Left lung (tissue), 4 donors: ENCODE measurements at regions not wholly inside any gene's neighbourhood (a gene's known extent, or its start where the extent isn't known, plus 50 kb on each side); places are given as distances from the start of the nearest gene placed in this dataset.

ENCODE experiments used
- ATAC-seq: fragments of 200-7000 bp; cut with Tn5 transposase; one replicate; pipeline ENCODE4 v1.9.1; 2020; ENCODE audit warnings: moderate library complexity
- DNase-seq, 4 donors: peaks; one replicate each; pipeline ENCODE4 v3.0.0-alpha.2; 2013 to 2020
- H3K27ac ChIP-seq, 2 donors: fragments of 200-600 bp; sonication (generic) in 1 of 2; one replicate each; pipeline versions ENCODE4 v1.5.0 to v1.8.0; 2020 to 2021
- H3K27me3 ChIP-seq, 2 donors: fragments of 200-600 bp; sonication (generic) in 1 of 2; one replicate each; pipeline versions ENCODE4 v1.5.0 to v1.8.0; 2020 to 2021
- H3K36me3 ChIP-seq, 2 donors: fragments of 200-600 bp; sonication (generic) in 1 of 2; one replicate each; pipeline versions ENCODE4 v1.5.0 to v1.8.0; 2020 to 2021
- H3K4me1 ChIP-seq, 2 donors: fragments of 200-600 bp; one replicate each; pipeline ENCODE4 v1.8.0; 2021
- H3K4me3 ChIP-seq, 2 donors: fragments of 200-600 bp; sonication (generic) in 1 of 2; one replicate each; pipeline versions ENCODE4 v1.5.0 to v1.8.0; 2020 to 2021; ENCODE audit warnings: mild to moderate bottlenecking in 1 of 2
- H3K9me3 ChIP-seq, 2 donors: fragments of 200-600 bp; sonication (generic) in 1 of 2; one replicate each; pipeline versions ENCODE4 v1.5.0 to v1.8.0; 2020 to 2021
- CTCF ChIP-seq, 2 donors: fragments of 200-600 bp; sonication (generic) in 1 of 2; IDR thresholded peaks; one replicate each; pipeline versions ENCODE4 v1.5.0 to v1.8.0; 2021; ENCODE audit warnings: antibody characterized with exemption in 2 of 2
- intact Hi-C, 2 donors: fragments of 100-400 bp; cut with DNase I; formaldehyde crosslinking; loops; one replicate each; pipeline versions ENCODE4 v1.11.2 to v1.14.2; 2022
- donor health status: DM: no; HTN: yes; CAD: no.
- donor health status: DM: no; HTN: no; CAD: no.

- no peak for TF ChIP-seq CTCF (IDR thresholded peaks at IDR 0.05)
- peaks cover 0 to 2% of the 10 kb centered on the region in 2 donors for H3K4me1 ChIP-seq
- H3K27me3 ChIP-seq, result peaks cover 0 to 28% of the 10 kb centered on the region in 2 donors
- intact Hi-C loops, result no loop called here
- ATAC-seq (no peak), DNase-seq (no peak)
- no peak overlapping the region for H3K27ac ChIP-seq
- H3K36me3 ChIP-seq, result no peaks in the 10 kb centered on the region
- H3K4me3 ChIP-seq, result no peak overlapping the region
- H3K9me3 ChIP-seq, result no peaks in the 10 kb centered on the region
Observed at GRCh38 chr4:159505266-159505975, 402.5 kb downstream of the RAPGEF2 start.

GRCh38 chr4:159506801-159507517 lies 404.1 kb downstream of the RAPGEF2 start:
- DNase-seq (no peak), ATAC-seq (no peak)
- Histone ChIP-seq H3K4me1 (peaks cover 0 to 2% of the 10 kb centered on the region in 2 donors), H3K4me3 (no peak overlapping the region), H3K9me3 (no peaks in the 10 kb centered on the region), H3K36me3 (no peaks in the 10 kb centered on the region), H3K27me3 (peaks cover 0 to 28% of the 10 kb centered on the region in 2 donors), H3K27ac (no peak overlapping the region)
- TF ChIP-seq CTCF (IDR thresholded peaks at IDR 0.05), result no peak
- intact Hi-C loops, result no loop called here

DNA sequence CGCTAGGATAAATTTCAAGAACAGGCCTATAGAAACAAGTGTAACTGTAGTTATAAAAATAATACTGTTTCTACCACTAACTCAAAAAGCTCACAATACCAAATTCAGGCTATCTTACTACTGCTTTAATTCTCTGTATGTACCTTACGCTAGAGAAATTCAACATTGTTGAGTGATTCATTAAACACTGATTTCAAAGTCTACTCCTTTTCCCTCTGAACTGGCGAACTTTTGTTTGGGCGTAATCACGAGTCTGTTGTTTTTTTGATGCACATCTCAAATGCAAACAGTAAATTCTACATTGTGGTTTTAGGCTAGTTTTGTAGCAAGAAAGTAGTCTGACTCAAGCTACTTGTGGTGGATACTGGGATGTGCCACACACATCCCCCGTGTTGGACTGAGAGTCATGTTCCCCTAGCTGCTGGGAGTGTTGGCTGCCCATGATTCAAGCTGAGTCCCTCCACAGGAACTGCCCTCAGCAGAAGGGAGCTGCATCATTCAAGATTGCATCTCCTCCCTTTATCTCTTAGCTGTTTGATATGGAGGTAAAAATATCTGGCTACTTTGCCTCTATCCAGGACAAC lies 406.1 kb downstream of the RAPGEF2 start:
- Histone ChIP-seq H3K27me3 (peaks cover 0 to 28% of the 10 kb centered on the region in 2 donors), H3K36me3 (no peaks in the 10 kb centered on the region), H3K4me1 (peaks cover 0 to 2% of the 10 kb centered on the region in 2 donors), H3K27ac (no peak overlapping the region), H3K4me3 (no peak overlapping the region), H3K9me3 (no peaks in the 10 kb centered on the region)
- no peak for TF ChIP-seq CTCF (IDR thresholded peaks at IDR 0.05)
- no peak for DNase-seq
- no peak for ATAC-seq
- intact Hi-C loops, result no loop called here

GRCh38 chr4:159512348-159512747 lies 409.5 kb downstream of the RAPGEF2 start:
- ATAC-seq, result no peak
- Histone ChIP-seq H3K27me3 (no peaks in the 10 kb centered on the region), H3K9me3 (no peaks in the 10 kb centered on the region), H3K27ac (no peak overlapping the region), H3K36me3 (no peaks in the 10 kb centered on the region), H3K4me3 (no peak overlapping the region), H3K4me1 (no peaks in the 10 kb centered on the region)
- TF ChIP-seq CTCF (IDR thresholded peaks at IDR 0.05), result no peak
- DNase-seq, result no peak
- intact Hi-C loops, result no loop called here

DNA sequence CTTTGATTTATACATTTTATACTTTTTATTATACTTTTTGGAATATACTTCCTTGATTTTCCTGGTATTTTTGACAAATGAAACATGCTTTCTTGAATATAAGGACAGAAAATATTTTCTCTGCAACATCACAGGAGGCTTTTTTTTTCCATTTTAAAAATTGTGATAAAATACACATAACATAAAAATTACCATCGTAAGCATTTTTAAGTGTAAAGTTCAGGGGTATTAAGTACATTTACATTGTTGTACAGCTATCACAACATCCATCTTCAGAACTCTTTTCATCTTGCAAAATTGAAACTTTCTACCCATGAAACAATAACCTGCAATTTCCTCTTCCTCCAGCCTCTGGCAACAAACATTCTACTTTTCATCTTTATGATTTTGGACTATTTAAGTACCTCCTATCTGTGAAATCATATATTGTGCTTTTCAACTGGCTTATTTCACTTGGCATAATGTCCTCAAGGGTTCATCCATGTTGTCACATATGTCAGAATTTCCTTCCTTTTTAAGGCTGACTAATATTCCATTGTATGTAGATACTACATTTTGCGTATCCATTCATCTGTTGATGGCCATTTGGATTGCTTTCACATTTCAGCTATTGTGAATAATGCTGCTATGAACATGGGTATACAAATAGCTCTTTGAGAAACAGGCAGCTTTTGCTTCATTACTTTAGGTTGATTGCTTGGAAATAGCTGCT lies 412.6 kb downstream of the RAPGEF2 start:
- H3K4me3 ChIP-seq, result no peak overlapping the region
- TF ChIP-seq CTCF (IDR thresholded peaks at IDR 0.05), result no peak
- H3K27ac ChIP-seq, result no peak overlapping the region
- ATAC-seq, result no peak
- H3K27me3 ChIP-seq, result no peaks in the 10 kb centered on the region
- no peaks in the 10 kb centered on the region for H3K36me3 ChIP-seq
- no peaks in the 10 kb centered on the region for H3K9me3 ChIP-seq
- no peak for DNase-seq
- H3K4me1 ChIP-seq, result no peaks in the 10 kb centered on the region
- intact Hi-C loops, result no loop called here
